Panc1 (cell line): ENCODE measurements at regions not wholly inside any gene's neighbourhood (a gene's known extent, or its start where the extent isn't known, plus 50 kb on each side); places are given as distances from the start of the nearest gene placed in this dataset.

Source experiments
- ATAC-seq: fragments of 200-7000 bp; cut with Tn5 transposase; 2 replicates; pipeline ENCODE4 v1.9.1; 2020; ENCODE audit warnings: mild to moderate bottlenecking, moderate library complexity
- BruUV-seq: library from RNA; stranded (reverse); fragments of 400-500 nt; replicated peaks from 2 replicates; lab custom pipeline; 2021; lab: Mats Ljungman, UMichigan
- CTCF ChIA-PET: fragments of 300-600 bp; sonication (Branson Sonifier 250); formaldehyde crosslinking; loops from one replicate; lab custom pipeline; 2022; ENCODE audit warnings: antibody characterized with exemption; lab: Charles Lee
- POLR2A ChIA-PET: fragments of 300-600 bp; sonication (Branson Sonifier 250); formaldehyde crosslinking; loops from one replicate; lab custom pipeline; 2022; ENCODE audit warnings: antibody characterized with exemption; lab: Charles Lee
- DNase-seq: peaks from one replicate; pipeline ENCODE4 v3.0.0-alpha.2; 2010; ENCODE audit warnings: low read depth, low spot score
- H3K27ac ChIP-seq: 2 replicates; pipeline ENCODE4 v1.5.1; 2011; ENCODE audit warnings: mild to moderate bottlenecking, low read length, inconsistent platforms
- H3K27me3 ChIP-seq: fragments of 200-500 bp; sonication (Bioruptor generic); 2 replicates; pipeline ENCODE4 v1.6.0; 2014; ENCODE audit warnings: low read length, inconsistent platforms; ENCODE audit not compliant: control insufficient read depth, insufficient read depth
- H3K36me3 ChIP-seq: fragments of 200-500 bp; sonication (Bioruptor generic); 2 replicates; pipeline ENCODE4 v1.5.1; 2014; ENCODE audit warnings: inconsistent platforms, mild to moderate bottlenecking, low read length, moderate library complexity; ENCODE audit not compliant: control insufficient read depth, insufficient read depth
- H3K4me1 ChIP-seq: 2 replicates; pipeline ENCODE4 v1.5.1; 2011; ENCODE audit warnings: inconsistent platforms, mild to moderate bottlenecking, low read length, moderate library complexity; ENCODE audit not compliant: control insufficient read depth, insufficient read depth
- H3K4me3 ChIP-seq, 2 experiments: 2 replicates each; pipeline ENCODE4 v1.5.1; 2011 to 2012; ENCODE audit warnings: low read depth in 2 of 2, low read length in 2 of 2, mild to moderate bottlenecking in 2 of 2, inconsistent platforms in 1 of 2, moderate library complexity in 1 of 2
- H3K9me3 ChIP-seq: fragments of 200-500 bp; sonication (Bioruptor generic); 2 replicates; pipeline ENCODE4 v1.5.1; 2014; ENCODE audit warnings: low read depth, mild to moderate bottlenecking, inconsistent platforms, low read length, moderate library complexity; ENCODE audit not compliant: control insufficient read depth, insufficient read depth
- POLR2AphosphoS5 ChIP-seq: IDR thresholded peaks from 2 replicates; pipeline ENCODE4 v1.6.1; 2012; ENCODE audit warnings: mild to moderate bottlenecking, low read depth, low read length, moderate library complexity
- SIN3A ChIP-seq: IDR thresholded peaks from 2 replicates; pipeline ENCODE4 v1.6.1; 2012; ENCODE audit warnings: low read depth, mild to moderate bottlenecking, low read length, moderate library complexity, borderline replicate concordance; ENCODE audit not compliant: insufficient read depth
- TCF7L2 ChIP-seq: IDR thresholded peaks from 2 replicates; pipeline ENCODE4 v1.6.1; 2011; ENCODE audit warnings: mild to moderate bottlenecking, low read depth, low read length, inconsistent platforms
- in situ Hi-C: cut with HindIII; loops from 2 replicates; pipeline ENCODE4 v1.10.0; 2016; ENCODE audit warnings: low sequenced_read_pairs, low pct_unique_long_range_greater_than_20kb
- intact Hi-C: fragments of 100-400 bp; cut with micrococcal nuclease; formaldehyde crosslinking; loops from one replicate; pipeline ENCODE4 v1.10.0; 2022; ENCODE audit not compliant: unreplicated experiment
- TF ChIP-seq, protein P1 (sequence below): fragments of 450-650 bp; IDR thresholded peaks from 2 replicates; pipeline ENCODE4 v1.5.1; 2017; ENCODE audit warnings: mild to moderate bottlenecking
- TF ChIP-seq, protein P2 (sequence below), 2 experiments: IDR thresholded peaks; 2 replicates each; pipeline ENCODE4 v1.6.1; 2011 to 2012; ENCODE audit warnings: low read depth in 2 of 2, control low read depth in 1 of 2, low read length in 1 of 2, mild to moderate bottlenecking in 1 of 2, moderate library complexity in 1 of 2; ENCODE audit not compliant: insufficient read depth in 1 of 2

DNA sequence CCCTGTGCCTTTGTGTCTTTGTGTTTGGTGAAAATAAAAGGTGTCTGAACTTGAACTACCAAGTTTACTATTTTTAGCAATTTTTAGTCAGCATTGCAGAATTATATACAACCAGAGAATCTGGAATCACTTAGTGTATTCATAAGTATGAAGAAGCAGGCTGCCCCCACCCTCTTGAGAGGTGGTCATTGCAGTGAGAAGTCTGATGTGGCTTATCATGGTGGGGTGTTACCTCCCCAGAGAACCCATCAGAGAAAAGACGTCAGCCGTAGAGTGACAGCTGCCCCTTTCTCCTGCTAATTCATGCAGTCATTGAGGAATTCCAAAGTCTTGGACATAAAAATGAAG lies 66.0 kb downstream of the BOLA3 start:
- DNase-seq = no peak
- ATAC-seq = no peak
- Histone ChIP-seq H3K27me3 (no peaks in the 10 kb centered on the region), H3K9me3 (no peaks in the 10 kb centered on the region), H3K4me1 (no peaks in the 10 kb centered on the region), H3K27ac (no peak overlapping the region), H3K36me3 (no peaks in the 10 kb centered on the region), H3K4me3 (no peak overlapping the region)
- TF ChIP-seq POLR2AphosphoS5 (no peak), SIN3A (no peak), TCF7L2 (no peak)
- TF ChIP-seq, protein P1, sequence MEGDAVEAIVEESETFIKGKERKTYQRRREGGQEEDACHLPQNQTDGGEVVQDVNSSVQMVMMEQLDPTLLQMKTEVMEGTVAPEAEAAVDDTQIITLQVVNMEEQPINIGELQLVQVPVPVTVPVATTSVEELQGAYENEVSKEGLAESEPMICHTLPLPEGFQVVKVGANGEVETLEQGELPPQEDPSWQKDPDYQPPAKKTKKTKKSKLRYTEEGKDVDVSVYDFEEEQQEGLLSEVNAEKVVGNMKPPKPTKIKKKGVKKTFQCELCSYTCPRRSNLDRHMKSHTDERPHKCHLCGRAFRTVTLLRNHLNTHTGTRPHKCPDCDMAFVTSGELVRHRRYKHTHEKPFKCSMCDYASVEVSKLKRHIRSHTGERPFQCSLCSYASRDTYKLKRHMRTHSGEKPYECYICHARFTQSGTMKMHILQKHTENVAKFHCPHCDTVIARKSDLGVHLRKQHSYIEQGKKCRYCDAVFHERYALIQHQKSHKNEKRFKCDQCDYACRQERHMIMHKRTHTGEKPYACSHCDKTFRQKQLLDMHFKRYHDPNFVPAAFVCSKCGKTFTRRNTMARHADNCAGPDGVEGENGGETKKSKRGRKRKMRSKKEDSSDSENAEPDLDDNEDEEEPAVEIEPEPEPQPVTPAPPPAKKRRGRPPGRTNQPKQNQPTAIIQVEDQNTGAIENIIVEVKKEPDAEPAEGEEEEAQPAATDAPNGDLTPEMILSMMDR = no peak
- TF ChIP-seq, protein P2, sequence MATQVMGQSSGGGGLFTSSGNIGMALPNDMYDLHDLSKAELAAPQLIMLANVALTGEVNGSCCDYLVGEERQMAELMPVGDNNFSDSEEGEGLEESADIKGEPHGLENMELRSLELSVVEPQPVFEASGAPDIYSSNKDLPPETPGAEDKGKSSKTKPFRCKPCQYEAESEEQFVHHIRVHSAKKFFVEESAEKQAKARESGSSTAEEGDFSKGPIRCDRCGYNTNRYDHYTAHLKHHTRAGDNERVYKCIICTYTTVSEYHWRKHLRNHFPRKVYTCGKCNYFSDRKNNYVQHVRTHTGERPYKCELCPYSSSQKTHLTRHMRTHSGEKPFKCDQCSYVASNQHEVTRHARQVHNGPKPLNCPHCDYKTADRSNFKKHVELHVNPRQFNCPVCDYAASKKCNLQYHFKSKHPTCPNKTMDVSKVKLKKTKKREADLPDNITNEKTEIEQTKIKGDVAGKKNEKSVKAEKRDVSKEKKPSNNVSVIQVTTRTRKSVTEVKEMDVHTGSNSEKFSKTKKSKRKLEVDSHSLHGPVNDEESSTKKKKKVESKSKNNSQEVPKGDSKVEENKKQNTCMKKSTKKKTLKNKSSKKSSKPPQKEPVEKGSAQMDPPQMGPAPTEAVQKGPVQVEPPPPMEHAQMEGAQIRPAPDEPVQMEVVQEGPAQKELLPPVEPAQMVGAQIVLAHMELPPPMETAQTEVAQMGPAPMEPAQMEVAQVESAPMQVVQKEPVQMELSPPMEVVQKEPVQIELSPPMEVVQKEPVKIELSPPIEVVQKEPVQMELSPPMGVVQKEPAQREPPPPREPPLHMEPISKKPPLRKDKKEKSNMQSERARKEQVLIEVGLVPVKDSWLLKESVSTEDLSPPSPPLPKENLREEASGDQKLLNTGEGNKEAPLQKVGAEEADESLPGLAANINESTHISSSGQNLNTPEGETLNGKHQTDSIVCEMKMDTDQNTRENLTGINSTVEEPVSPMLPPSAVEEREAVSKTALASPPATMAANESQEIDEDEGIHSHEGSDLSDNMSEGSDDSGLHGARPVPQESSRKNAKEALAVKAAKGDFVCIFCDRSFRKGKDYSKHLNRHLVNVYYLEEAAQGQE (IDR thresholded peaks at IDR 0.05; ENCODE audit: insufficient read depth in 1 of 2, low read depth in 2 of 2, low read length in 1 of 2) = no peak
- POLR2A ChIA-PET = no interaction called here
- no TSS peak for BruUV-seq
- CTCF ChIA-PET = no interaction called here
- intact Hi-C loops = no loop called here
- in situ Hi-C loops = no loop called here

DNA sequence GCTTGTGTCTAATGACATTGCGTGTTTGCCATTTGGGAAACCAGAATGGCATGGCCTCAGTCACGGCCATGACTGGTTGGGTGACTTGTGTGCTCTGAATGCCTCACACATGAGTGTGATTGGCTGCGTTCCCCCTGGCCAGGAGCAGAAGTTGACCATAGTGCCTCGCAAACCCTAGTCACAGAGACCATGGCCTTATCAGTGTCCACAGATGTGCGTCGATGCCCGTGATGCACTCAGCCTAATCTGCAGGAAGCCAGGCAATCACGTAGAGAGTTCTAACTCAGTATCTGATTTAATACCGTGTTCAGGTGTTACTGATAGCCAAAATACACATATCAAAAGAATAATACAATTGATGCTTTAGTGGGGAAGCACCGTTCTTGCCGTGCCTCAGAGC lies 64.0 kb downstream of the BOLA3 start:
- DNase-seq = no peak
- no peak overlapping the region for H3K27ac ChIP-seq
- no peaks in the 10 kb centered on the region for H3K9me3 ChIP-seq
- CTCF ChIA-PET = no interaction called here
- no peaks in the 10 kb centered on the region for H3K27me3 ChIP-seq
- in situ Hi-C loops (no loop called here), intact Hi-C loops (no loop called here)
- no peak for ATAC-seq
- POLR2A ChIA-PET = no interaction called here
- BruUV-seq = no TSS peak
- no peaks in the 10 kb centered on the region for H3K36me3 ChIP-seq
- TF ChIP-seq SIN3A = no peak
- TF ChIP-seq, protein P1 = no peak
- no peak for TF ChIP-seq TCF7L2
- TF ChIP-seq, protein P2 (IDR thresholded peaks at IDR 0.05; ENCODE audit: insufficient read depth in 1 of 2, low read depth in 2 of 2, low read length in 1 of 2) = no peak
- no peak for TF ChIP-seq POLR2AphosphoS5
- H3K4me1 ChIP-seq = no peaks in the 10 kb centered on the region
- H3K4me3 ChIP-seq = no peak overlapping the region
